Neutrophil (primary cell): ENCODE measurements at regions not wholly inside any gene's neighbourhood (a gene's known extent, or its start where the extent isn't known, plus 50 kb on each side); places are given as distances from the start of the nearest gene placed in this dataset.

ENCODE experiments used
- H3K27ac ChIP-seq: fragments of 200-600 bp; sonication (generic); 2 replicates; pipeline ENCODE4 v1.5.1; 2016; ENCODE audit warnings: mild to moderate bottlenecking, moderate library complexity
- H3K27me3 ChIP-seq: fragments of 200-600 bp; sonication (generic); 2 replicates; pipeline ENCODE4 v1.6.0; 2016; ENCODE audit warnings: mild to moderate bottlenecking
- H3K36me3 ChIP-seq: fragments of 200-600 bp; sonication (generic); 2 replicates; pipeline ENCODE4 v1.5.1; 2017
- H3K4me1 ChIP-seq, 2 experiments: fragments of 200-600 bp in 1 of 2; sonication (generic) in 1 of 2; 1 replicate in 1 of 2; 2 replicates in 1 of 2; pipeline versions ENCODE4 v1.5.1 to v1.6.1; 2013 to 2016; ENCODE audit warnings: low read depth in 1 of 2, low read length in 1 of 2, mild to moderate bottlenecking in 1 of 2, moderate library complexity in 1 of 2; ENCODE audit not compliant: control insufficient read depth in 1 of 2, insufficient read depth in 1 of 2
- H3K4me3 ChIP-seq, 2 experiments: fragments of 200-600 bp in 1 of 2; sonication (generic) in 1 of 2; 1 replicate in 1 of 2; 2 replicates in 1 of 2; pipeline ENCODE4 v1.5.1; 2013 to 2016; ENCODE audit warnings: low read depth in 1 of 2, low read length in 1 of 2, mild to moderate bottlenecking in 1 of 2, moderate library complexity in 1 of 2
- H3K9me3 ChIP-seq: fragments of 200-600 bp; sonication (generic); 2 replicates; pipeline ENCODE4 v1.5.1; 2016
- TF ChIP-seq, protein P1 (sequence below): fragments of 200-600 bp; sonication (generic); IDR thresholded peaks from 2 replicates; pipeline ENCODE4 v1.5.1; 2016; ENCODE audit warnings: antibody characterized with exemption

DNA sequence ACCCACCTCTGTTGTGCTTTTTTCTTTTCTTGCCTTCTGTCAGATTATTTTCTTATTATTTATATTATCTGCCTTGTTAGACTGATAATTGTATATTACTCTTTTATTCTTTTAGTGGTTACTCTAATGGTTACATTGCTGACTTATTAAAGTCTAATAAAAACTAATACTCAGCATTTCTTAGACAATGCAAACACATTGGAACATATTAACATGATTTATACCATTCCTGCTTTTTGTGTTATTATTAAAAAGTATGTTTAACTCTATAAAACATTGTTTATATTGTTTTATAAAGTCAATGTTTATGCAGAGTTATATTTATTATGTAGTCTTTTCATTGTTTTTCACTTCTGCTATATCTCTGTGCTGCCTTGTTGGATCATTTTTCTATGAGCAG is 68.0 kb upstream of the CACNA2D1 start:
- TF ChIP-seq, protein P1, sequence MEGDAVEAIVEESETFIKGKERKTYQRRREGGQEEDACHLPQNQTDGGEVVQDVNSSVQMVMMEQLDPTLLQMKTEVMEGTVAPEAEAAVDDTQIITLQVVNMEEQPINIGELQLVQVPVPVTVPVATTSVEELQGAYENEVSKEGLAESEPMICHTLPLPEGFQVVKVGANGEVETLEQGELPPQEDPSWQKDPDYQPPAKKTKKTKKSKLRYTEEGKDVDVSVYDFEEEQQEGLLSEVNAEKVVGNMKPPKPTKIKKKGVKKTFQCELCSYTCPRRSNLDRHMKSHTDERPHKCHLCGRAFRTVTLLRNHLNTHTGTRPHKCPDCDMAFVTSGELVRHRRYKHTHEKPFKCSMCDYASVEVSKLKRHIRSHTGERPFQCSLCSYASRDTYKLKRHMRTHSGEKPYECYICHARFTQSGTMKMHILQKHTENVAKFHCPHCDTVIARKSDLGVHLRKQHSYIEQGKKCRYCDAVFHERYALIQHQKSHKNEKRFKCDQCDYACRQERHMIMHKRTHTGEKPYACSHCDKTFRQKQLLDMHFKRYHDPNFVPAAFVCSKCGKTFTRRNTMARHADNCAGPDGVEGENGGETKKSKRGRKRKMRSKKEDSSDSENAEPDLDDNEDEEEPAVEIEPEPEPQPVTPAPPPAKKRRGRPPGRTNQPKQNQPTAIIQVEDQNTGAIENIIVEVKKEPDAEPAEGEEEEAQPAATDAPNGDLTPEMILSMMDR: no peak
- no peaks in the 10 kb centered on the region for H3K36me3 ChIP-seq

DNA sequence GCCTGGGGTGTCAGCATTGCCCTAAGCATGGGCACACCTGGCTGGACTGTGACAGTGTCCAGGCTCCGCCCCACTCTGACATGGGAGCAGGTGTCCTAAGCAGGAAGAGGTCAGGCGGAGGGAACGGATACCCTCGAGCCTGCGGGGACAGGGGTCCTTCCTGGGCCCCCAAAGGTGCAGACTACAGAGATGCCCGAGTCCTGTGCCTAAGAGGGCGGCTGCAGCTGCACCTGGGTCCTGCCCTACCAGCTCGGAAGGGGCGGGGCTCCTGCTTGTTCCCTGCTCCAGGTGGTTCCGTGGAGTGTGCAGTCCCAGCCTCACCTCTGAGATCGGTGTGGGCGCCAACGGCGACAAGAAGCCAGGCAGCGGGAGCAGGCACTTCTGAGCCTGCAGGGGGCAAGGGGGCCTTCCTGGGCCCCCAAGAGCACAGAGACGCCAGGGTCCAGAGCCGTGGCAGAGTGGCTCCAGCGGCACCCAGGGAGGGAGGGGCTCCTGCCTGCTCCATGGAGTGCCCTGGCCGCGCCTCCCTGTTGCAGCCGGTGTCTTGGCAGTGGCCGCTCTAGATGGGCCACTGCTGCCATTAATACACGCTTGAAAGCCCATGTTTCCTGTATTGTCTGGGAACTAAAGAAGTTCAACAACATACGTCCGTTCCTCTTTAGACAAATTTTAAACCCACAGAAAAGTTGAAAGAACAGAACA is 64.5 kb upstream of the CACNA2D1 start:
- Histone ChIP-seq H3K9me3 (no peaks in the 10 kb centered on the region), H3K27me3 (peaks cover 5% of the 10 kb centered on the region), H3K4me1 (no peaks in the 10 kb centered on the region), H3K4me3 (no peak overlapping the region), H3K36me3 (no peaks in the 10 kb centered on the region), H3K27ac (no peak overlapping the region)
- TF ChIP-seq, protein P1: no peak

More for the DNA sequence above, 68.0 kb upstream of the CACNA2D1 start:
- peaks cover 5% of the 10 kb centered on the region for H3K27me3 ChIP-seq
- H3K4me1 ChIP-seq: no peaks in the 10 kb centered on the region
- no peaks in the 10 kb centered on the region for H3K9me3 ChIP-seq
- H3K4me3 ChIP-seq: no peak overlapping the region
- H3K27ac ChIP-seq: no peak overlapping the region

DNA sequence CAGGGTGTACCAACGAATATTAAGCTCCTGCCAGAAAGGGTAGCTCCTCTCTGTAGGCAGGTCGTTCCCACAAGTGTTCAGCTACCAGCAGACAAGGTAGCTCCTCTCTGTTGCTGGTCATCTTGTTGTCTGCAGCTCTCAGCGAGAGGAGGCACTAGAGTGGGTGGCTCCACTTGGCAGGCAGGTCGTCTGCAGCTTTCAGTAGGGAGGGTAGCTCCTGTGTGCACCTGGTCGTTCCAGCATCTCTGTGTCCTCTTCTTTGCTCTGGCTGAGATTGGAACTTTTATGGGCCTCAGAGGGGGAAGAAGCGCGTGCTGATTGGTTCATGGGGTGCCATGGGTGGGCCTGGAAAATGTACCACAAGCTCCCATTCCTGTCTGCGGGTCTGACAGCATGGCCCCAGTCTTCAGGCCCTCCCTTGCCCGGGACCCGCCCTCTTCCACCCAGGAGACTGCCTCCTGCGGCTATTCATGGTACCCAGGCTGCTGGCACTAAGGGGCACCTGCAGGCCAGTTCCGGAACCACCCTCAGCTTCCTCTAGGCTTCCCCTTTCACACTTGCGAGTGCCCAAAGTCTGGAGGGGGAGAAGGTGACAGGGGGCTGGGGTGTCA is 63.9 kb upstream of the CACNA2D1 start:
- Histone ChIP-seq H3K27ac (no peak overlapping the region), H3K4me3 (no peak overlapping the region), H3K9me3 (no peaks in the 10 kb centered on the region), H3K4me1 (no peaks in the 10 kb centered on the region), H3K27me3 (peaks cover 5% of the 10 kb centered on the region), H3K36me3 (no peaks in the 10 kb centered on the region)
- TF ChIP-seq, protein P1: no peak

DNA sequence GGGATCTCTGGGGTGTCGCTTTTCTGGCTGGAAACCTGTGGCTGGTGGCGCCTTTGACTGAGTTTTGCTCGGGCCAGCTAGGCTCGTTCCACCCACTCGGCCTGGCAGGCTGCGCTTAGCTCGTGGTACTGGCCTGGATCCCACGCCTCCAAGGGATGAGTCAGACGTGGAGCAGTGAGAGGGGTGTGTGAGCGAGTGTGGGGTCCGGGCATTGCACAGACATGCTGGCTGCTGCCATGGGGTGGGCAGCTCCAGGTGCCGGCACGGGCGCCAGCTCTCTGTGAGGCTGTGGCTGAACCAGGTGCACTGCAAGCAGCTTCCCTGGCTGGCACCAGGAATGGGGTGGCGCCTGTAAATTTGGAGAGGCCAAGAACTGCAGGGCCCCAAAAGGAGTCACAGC is 63.1 kb upstream of the CACNA2D1 start:
- peaks cover 5% of the 10 kb centered on the region for H3K27me3 ChIP-seq
- H3K27ac ChIP-seq: no peak overlapping the region
- H3K4me3 ChIP-seq: no peak overlapping the region
- TF ChIP-seq, protein P1: no peak
- no peaks in the 10 kb centered on the region for H3K36me3 ChIP-seq
- H3K9me3 ChIP-seq: no peaks in the 10 kb centered on the region
- no peaks in the 10 kb centered on the region for H3K4me1 ChIP-seq

DNA sequence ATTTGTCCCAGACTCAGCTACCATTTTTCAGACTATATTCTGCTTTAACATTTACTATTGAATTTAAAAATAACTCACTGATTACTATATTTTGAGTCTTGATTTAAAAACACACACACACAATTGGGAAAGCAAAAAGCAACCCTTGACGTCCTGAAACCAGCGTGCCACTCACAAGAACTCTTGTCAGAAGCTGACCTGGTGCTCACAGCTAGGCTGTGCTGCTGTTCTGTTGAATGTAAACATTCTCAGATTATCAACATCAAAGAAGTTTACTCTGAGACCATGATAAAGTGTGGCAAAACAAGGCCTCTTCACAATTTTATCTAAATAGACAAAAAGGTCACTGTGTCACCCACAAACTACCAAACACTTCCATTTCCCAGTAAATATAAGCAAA is 62.6 kb upstream of the CACNA2D1 start:
- H3K4me3 ChIP-seq: no peak overlapping the region
- no peak overlapping the region for H3K27ac ChIP-seq
- no peaks in the 10 kb centered on the region for H3K4me1 ChIP-seq
- H3K36me3 ChIP-seq: no peaks in the 10 kb centered on the region
- TF ChIP-seq, protein P1: no peak
- H3K9me3 ChIP-seq: no peaks in the 10 kb centered on the region
- peaks cover 5% of the 10 kb centered on the region for H3K27me3 ChIP-seq
